ENCODE measurements at regions not wholly inside any gene's neighbourhood (a gene's known extent, or its start where the extent isn't known, plus 50 kb on each side); places are given as distances from the start of the nearest gene placed in this dataset.
"Not testable (repeated sequence)": the region's sequence is repeated elsewhere in the genome, so short reads cannot be mapped to it uniquely, and the experiment has no call there.

- DNase-seq, result no peak
- Histone ChIP-seq H3K36me3 (ENCODE audit: control insufficient read depth, insufficient read depth, low read length) (no peaks in the 10 kb centered on the region), H4K5ac (ENCODE audit: low read length) (no peak overlapping the region), H3K27ac (ENCODE audit: low read depth, low read length) (no peak overlapping the region), H3K23ac (ENCODE audit: low read length) (no peak overlapping the region), H3K27me3 (ENCODE audit: insufficient read depth, low read length, poor library complexity) (no peaks in the 10 kb centered on the region), H3K4me2 (ENCODE audit: low read length) (no peak overlapping the region), H4K8ac (ENCODE audit: low read depth, low read length) (no peak overlapping the region), H2BK15ac (replicated peaks; ENCODE audit: low read depth) (no peak overlapping the region), H3K79me2 (ENCODE audit: control insufficient read depth, insufficient read depth, low read length) (no peaks in the 10 kb centered on the region), H2BK5ac (ENCODE audit: low read length) (no peak overlapping the region), H3K18ac (ENCODE audit: low read length) (no peak overlapping the region), H3K4me3 (ENCODE audit: low read length) (no peak overlapping the region), H2BK120ac (ENCODE audit: low read depth, low read length) (no peak overlapping the region), H3K9ac (ENCODE audit: low read length) (no peak overlapping the region), H3K4ac (ENCODE audit: low read depth, low read length) (no peak overlapping the region), H3K79me1 (ENCODE audit: low read length) (no peaks in the 10 kb centered on the region), H3K56ac (ENCODE audit: low read length) (no peak overlapping the region), H3K4me1 (ENCODE audit: control insufficient read depth, low read depth, low read length) (no peaks in the 10 kb centered on the region), H2AK5ac (ENCODE audit: low read length) (no peak overlapping the region)
- no CpG with 5 or more reads among the region's 3 CpGs for WGBS (ENCODE audit: extremely low coverage, insufficient coverage, low lambda C conversion rate)
Measured at GRCh38 chr11:41716862-41717261, 257.4 kb upstream of the LRRC4C start.

GRCh38 chr11:41720761-41721160 lies 261.3 kb upstream of the LRRC4C start:
- Histone ChIP-seq H3K36me3 (ENCODE audit: control insufficient read depth, insufficient read depth, low read length) (no peaks in the 10 kb centered on the region), H3K27me3 (ENCODE audit: insufficient read depth, low read length, poor library complexity) (no peaks in the 10 kb centered on the region), H4K8ac (ENCODE audit: low read depth, low read length) (no peak overlapping the region), H3K18ac (ENCODE audit: low read length) (no peak overlapping the region), H3K56ac (ENCODE audit: low read length) (no peak overlapping the region), H3K79me2 (ENCODE audit: control insufficient read depth, insufficient read depth, low read length) (no peaks in the 10 kb centered on the region), H2BK120ac (ENCODE audit: low read depth, low read length) (no peak overlapping the region), H3K23ac (ENCODE audit: low read length) (no peak overlapping the region), H4K5ac (ENCODE audit: low read length) (no peak overlapping the region), H2BK15ac (replicated peaks; ENCODE audit: low read depth) (no peak overlapping the region), H2BK5ac (ENCODE audit: low read length) (no peak overlapping the region), H3K4ac (ENCODE audit: low read depth, low read length) (no peak overlapping the region), H3K4me3 (ENCODE audit: low read length) (no peak overlapping the region), H3K27ac (ENCODE audit: low read depth, low read length) (no peak overlapping the region), H3K9ac (ENCODE audit: low read length) (no peak overlapping the region), H3K79me1 (ENCODE audit: low read length) (no peaks in the 10 kb centered on the region), H2AK5ac (ENCODE audit: low read length) (no peak overlapping the region), H3K4me1 (ENCODE audit: control insufficient read depth, low read depth, low read length) (no peaks in the 10 kb centered on the region), H3K4me2 (ENCODE audit: low read length) (no peak overlapping the region)
- WGBS (ENCODE audit: extremely low coverage, insufficient coverage, low lambda C conversion rate), result no CpG with 5 or more reads among the region's 2 CpGs
- peak; percentile 41 for DNase-seq

- not testable (repeated sequence) for H3K79me1 ChIP-seq (ENCODE audit: low read length); H3K4me2 ChIP-seq (ENCODE audit: low read length); H3K4me1 ChIP-seq (ENCODE audit: control insufficient read depth, low read depth, low read length); H4K8ac ChIP-seq (ENCODE audit: low read depth, low read length); H3K79me2 ChIP-seq (ENCODE audit: control insufficient read depth, insufficient read depth, low read length); H3K4ac ChIP-seq (ENCODE audit: low read depth, low read length); H3K4me3 ChIP-seq (ENCODE audit: low read length); H3K36me3 ChIP-seq (ENCODE audit: control insufficient read depth, insufficient read depth, low read length); H2AK5ac ChIP-seq (ENCODE audit: low read length); DNase-seq; H2BK15ac ChIP-seq (replicated peaks; ENCODE audit: low read depth); H3K56ac ChIP-seq (ENCODE audit: low read length); H2BK5ac ChIP-seq (ENCODE audit: low read length); H2BK120ac ChIP-seq (ENCODE audit: low read depth, low read length); H3K27me3 ChIP-seq (ENCODE audit: insufficient read depth, low read length, poor library complexity); H4K5ac ChIP-seq (ENCODE audit: low read length); H3K9ac ChIP-seq (ENCODE audit: low read length); H3K27ac ChIP-seq (ENCODE audit: low read depth, low read length); H3K18ac ChIP-seq (ENCODE audit: low read length); H3K23ac ChIP-seq (ENCODE audit: low read length)
- no CpG with 5 or more reads among the region's 6 CpGs for WGBS (ENCODE audit: extremely low coverage, insufficient coverage, low lambda C conversion rate)
Measured at GRCh38 chr11:41728161-41728560, 268.7 kb upstream of the LRRC4C start.

- no peak overlapping the region for H3K4ac ChIP-seq (ENCODE audit: low read depth, low read length)
- no peak overlapping the region for H4K8ac ChIP-seq (ENCODE audit: low read depth, low read length)
- H3K56ac ChIP-seq (ENCODE audit: low read length), result no peak overlapping the region
- no peaks in the 10 kb centered on the region for H3K79me2 ChIP-seq (ENCODE audit: control insufficient read depth, insufficient read depth, low read length)
- DNase-seq, result no peak
- no peaks in the 10 kb centered on the region for H3K36me3 ChIP-seq (ENCODE audit: control insufficient read depth, insufficient read depth, low read length)
- no peaks in the 10 kb centered on the region for H3K79me1 ChIP-seq (ENCODE audit: low read length)
- no peak overlapping the region for H3K27ac ChIP-seq (ENCODE audit: low read depth, low read length)
- no peak overlapping the region for H4K5ac ChIP-seq (ENCODE audit: low read length)
- H3K18ac ChIP-seq (ENCODE audit: low read length), result no peak overlapping the region
- no peak overlapping the region for H3K4me2 ChIP-seq (ENCODE audit: low read length)
- no peak overlapping the region for H3K23ac ChIP-seq (ENCODE audit: low read length)
- no peaks in the 10 kb centered on the region for H3K27me3 ChIP-seq (ENCODE audit: insufficient read depth, low read length, poor library complexity)
- H3K4me1 ChIP-seq (ENCODE audit: control insufficient read depth, low read depth, low read length), result no peaks in the 10 kb centered on the region
- H2AK5ac ChIP-seq (ENCODE audit: low read length), result no peak overlapping the region
- H3K9ac ChIP-seq (ENCODE audit: low read length), result no peak overlapping the region
- H2BK5ac ChIP-seq (ENCODE audit: low read length), result no peak overlapping the region
- WGBS (ENCODE audit: extremely low coverage, insufficient coverage, low lambda C conversion rate), result no CpG with 5 or more reads among the region's 1 CpG
- no peak overlapping the region for H3K4me3 ChIP-seq (ENCODE audit: low read length)
- H2BK15ac ChIP-seq (replicated peaks; ENCODE audit: low read depth), result no peak overlapping the region
- H2BK120ac ChIP-seq (ENCODE audit: low read depth, low read length), result no peak overlapping the region
Measured at GRCh38 chr11:41775296-41775695, 315.8 kb upstream of the LRRC4C start.

GRCh38 chr11:41779401-41779960 lies 320.0 kb upstream of the LRRC4C start:
- no CpG with 5 or more reads among the region's 1 CpG for WGBS (ENCODE audit: extremely low coverage, insufficient coverage, low lambda C conversion rate)
- no peak overlapping the region for H2BK120ac ChIP-seq (ENCODE audit: low read depth, low read length)
- no peaks in the 10 kb centered on the region for H3K79me2 ChIP-seq (ENCODE audit: control insufficient read depth, insufficient read depth, low read length)
- no peak overlapping the region for H3K56ac ChIP-seq (ENCODE audit: low read length)
- H3K4me3 ChIP-seq (ENCODE audit: low read length), result no peak overlapping the region
- no peak overlapping the region for H4K8ac ChIP-seq (ENCODE audit: low read depth, low read length)
- H2AK5ac ChIP-seq (ENCODE audit: low read length), result no peak overlapping the region
- H3K18ac ChIP-seq (ENCODE audit: low read length), result no peak overlapping the region
- no peaks in the 10 kb centered on the region for H3K36me3 ChIP-seq (ENCODE audit: control insufficient read depth, insufficient read depth, low read length)
- H3K27me3 ChIP-seq (ENCODE audit: insufficient read depth, low read length, poor library complexity), result no peaks in the 10 kb centered on the region
- no peaks in the 10 kb centered on the region for H3K79me1 ChIP-seq (ENCODE audit: low read length)
- H3K4me2 ChIP-seq (ENCODE audit: low read length), result no peak overlapping the region
- DNase-seq, result no peak
- H3K4me1 ChIP-seq (ENCODE audit: control insufficient read depth, low read depth, low read length), result no peaks in the 10 kb centered on the region
- H3K4ac ChIP-seq (ENCODE audit: low read depth, low read length), result no peak overlapping the region
- H3K9ac ChIP-seq (ENCODE audit: low read length), result no peak overlapping the region
- no peak overlapping the region for H2BK15ac ChIP-seq (replicated peaks; ENCODE audit: low read depth)
- H3K23ac ChIP-seq (ENCODE audit: low read length), result no peak overlapping the region
- no peak overlapping the region for H3K27ac ChIP-seq (ENCODE audit: low read depth, low read length)
- no peak overlapping the region for H2BK5ac ChIP-seq (ENCODE audit: low read length)
- H4K5ac ChIP-seq (ENCODE audit: low read length), result no peak overlapping the region

GRCh38 chr11:41781441-41781840 lies 322.0 kb upstream of the LRRC4C start:
- H4K5ac ChIP-seq (ENCODE audit: low read length), result no peak overlapping the region
- H4K8ac ChIP-seq (ENCODE audit: low read depth, low read length), result no peak overlapping the region
- H3K79me1 ChIP-seq (ENCODE audit: low read length), result no peaks in the 10 kb centered on the region
- H3K27ac ChIP-seq (ENCODE audit: low read depth, low read length), result no peak overlapping the region
- no peak overlapping the region for H3K23ac ChIP-seq (ENCODE audit: low read length)
- DNase-seq, result no peak
- no peak overlapping the region for H3K4me3 ChIP-seq (ENCODE audit: low read length)
- no peak overlapping the region for H2BK120ac ChIP-seq (ENCODE audit: low read depth, low read length)
- no peak overlapping the region for H3K9ac ChIP-seq (ENCODE audit: low read length)
- no peak overlapping the region for H3K56ac ChIP-seq (ENCODE audit: low read length)
- no peak overlapping the region for H2AK5ac ChIP-seq (ENCODE audit: low read length)
- no peaks in the 10 kb centered on the region for H3K79me2 ChIP-seq (ENCODE audit: control insufficient read depth, insufficient read depth, low read length)
- no peak overlapping the region for H3K18ac ChIP-seq (ENCODE audit: low read length)
- no peak overlapping the region for H3K4me2 ChIP-seq (ENCODE audit: low read length)
- no CpG with 5 or more reads among the region's 2 CpGs for WGBS (ENCODE audit: extremely low coverage, insufficient coverage, low lambda C conversion rate)
- no peaks in the 10 kb centered on the region for H3K27me3 ChIP-seq (ENCODE audit: insufficient read depth, low read length, poor library complexity)
- no peak overlapping the region for H2BK5ac ChIP-seq (ENCODE audit: low read length)
- H3K36me3 ChIP-seq (ENCODE audit: control insufficient read depth, insufficient read depth, low read length), result no peaks in the 10 kb centered on the region
- no peak overlapping the region for H3K4ac ChIP-seq (ENCODE audit: low read depth, low read length)
- H3K4me1 ChIP-seq (ENCODE audit: control insufficient read depth, low read depth, low read length), result no peaks in the 10 kb centered on the region
- no peak overlapping the region for H2BK15ac ChIP-seq (replicated peaks; ENCODE audit: low read depth)
